Activated CD8-positive, alpha-beta memory T cell treated with anti-CD3 and anti-CD28 coated beads, Interleukin-2, amount 50 U/mL, for 48 hours (primary cell): ENCODE measurements at regions not wholly inside any gene's neighbourhood (a gene's known extent, or its start where the extent isn't known, plus 50 kb on each side); places are given as distances from the start of the nearest gene placed in this dataset.
"Not testable (repeated sequence)": the region's sequence is repeated elsewhere in the genome, so short reads cannot be mapped to it uniquely, and the experiment has no call there.

Experiments used
- DNase-seq: peaks from one replicate; pipeline ENCODE4 v3.0.0-alpha.2; 2020

DNA sequence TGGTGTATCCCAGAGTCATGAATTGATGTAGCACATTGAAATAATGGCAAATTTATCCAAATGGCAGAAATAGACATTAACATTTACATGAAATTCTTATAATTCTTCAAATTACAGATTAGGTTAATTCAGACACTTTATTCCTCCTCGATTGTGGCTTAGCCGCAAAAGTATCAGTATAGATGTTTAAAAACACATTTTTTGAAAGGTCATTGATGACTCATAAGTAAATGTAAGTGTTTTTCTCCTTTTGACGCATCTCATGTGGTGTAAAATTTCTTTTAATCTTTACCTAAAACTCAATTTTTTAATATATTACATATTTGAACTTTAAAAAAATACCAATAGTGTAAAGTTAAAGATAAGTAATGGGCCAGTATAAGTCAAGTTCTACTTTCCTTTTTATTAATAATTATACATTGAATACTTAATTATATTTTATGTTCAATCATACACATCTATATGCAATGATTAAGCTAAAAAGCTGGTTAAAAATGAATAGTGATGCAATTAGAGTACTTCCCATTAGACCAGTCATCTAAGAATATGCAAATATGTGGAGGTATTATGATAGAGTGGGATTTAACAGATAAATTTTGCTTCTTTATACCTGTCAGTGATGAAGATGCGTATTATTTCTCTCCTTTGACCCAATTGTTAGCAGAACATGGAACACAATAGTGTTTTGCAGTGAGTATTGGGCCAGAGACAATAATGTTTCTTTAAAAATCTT, 678.1 kb upstream of the DPPA4 start:
- no peak for DNase-seq

DNA sequence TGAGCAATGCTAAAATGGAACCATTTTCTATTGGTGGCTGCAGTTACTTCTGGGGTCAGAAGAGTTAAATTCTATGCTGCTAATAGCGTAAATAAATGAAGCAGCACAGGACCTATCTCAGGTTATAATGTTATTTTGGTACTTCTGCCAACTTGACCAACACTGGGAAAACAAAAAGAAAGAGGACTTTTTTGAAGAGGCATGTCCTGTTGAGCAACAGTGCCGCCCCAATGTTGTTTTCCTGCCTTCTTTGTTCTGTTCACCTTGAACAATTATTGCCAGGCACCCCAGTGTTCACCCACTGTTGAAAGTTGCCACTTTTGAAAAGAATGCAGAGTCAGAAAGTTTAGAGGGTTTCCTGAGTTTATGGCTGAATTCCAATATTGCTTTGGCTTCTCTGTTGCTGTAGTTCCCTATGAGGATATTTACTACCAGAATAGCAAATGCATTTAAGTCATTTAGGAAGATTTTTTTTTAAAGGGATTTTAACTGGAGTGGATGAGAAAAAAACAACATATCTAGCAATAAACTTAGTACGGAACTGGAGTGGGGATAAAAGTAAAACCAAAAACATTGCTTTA, 679.0 kb upstream of the DPPA4 start:
- no peak for DNase-seq

DNA sequence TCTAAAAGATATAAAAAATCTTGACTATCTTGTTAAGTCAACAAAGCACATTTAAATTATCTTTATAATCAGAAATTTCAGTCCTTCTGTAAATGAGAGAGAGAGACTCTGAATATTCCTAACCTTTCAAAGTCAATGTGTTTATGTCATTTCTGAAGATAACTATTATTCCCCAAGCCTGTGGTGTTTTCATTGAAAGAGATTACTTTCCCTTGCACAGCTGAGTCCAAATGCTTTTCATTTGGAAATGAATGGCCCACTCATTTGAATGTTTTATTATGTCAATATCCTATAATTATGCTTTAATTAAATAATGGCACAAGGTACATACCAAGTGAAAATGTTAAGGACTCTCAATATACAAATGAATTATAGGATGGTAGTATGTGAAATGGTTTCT, 680.0 kb upstream of the DPPA4 start:
- no peak for DNase-seq

DNA sequence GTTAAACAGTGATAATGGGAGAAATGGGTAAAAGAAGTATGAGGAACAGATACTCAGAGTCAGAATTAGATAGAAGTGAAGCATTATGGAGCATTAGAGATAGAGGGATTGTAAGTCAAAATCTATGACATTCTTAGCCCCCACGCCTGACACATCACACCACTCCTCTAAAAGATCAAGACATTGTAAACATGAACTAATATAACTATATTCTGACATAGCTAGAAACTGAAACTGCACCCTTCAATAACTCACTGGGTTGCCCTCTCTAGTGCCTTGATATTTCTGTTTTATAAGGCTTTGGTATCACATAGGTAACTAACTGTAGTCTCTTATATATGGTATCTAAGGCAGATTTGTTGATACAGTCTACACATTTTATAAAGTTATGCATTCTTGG, 684.3 kb upstream of the DPPA4 start:
- DNase-seq, result no peak

DNA sequence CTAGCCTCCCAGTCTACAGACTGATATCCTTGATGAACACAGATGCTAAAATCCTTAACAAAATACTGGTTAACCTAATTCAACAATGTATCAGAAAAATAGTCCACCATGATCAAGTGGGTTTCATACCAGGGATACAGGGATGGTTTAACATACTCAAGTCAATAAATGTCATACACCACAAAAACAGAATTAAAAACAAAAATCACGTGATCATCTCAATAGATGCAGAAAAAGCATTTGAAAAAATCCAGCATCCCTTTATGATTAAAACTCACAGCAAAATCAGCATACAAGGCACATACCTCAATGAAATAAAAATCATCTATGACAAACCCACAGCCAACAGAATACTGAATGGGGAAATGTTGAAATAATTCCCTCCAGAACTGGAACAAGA, 685.7 kb upstream of the DPPA4 start:
- not testable (repeated sequence) for DNase-seq

DNA sequence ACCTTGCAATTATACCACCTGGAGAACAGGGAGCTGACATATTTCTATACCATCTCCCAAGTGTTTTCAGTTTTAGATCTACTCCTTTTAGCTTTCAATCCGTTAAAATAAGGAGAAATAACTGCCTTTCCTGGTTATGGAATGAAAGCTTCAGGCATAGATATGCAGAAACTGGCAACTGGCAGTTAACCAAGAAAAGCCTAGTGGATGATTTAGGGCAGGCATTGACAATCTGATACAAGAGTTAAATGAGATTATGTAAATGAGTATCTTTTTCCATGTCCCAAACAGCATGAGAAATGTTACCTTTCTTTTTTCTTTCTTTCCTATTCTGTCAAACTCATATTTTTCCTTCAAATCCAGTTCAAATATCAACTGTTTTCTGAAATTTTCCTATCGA, 689.1 kb upstream of the DPPA4 start:
- no peak for DNase-seq

DNA sequence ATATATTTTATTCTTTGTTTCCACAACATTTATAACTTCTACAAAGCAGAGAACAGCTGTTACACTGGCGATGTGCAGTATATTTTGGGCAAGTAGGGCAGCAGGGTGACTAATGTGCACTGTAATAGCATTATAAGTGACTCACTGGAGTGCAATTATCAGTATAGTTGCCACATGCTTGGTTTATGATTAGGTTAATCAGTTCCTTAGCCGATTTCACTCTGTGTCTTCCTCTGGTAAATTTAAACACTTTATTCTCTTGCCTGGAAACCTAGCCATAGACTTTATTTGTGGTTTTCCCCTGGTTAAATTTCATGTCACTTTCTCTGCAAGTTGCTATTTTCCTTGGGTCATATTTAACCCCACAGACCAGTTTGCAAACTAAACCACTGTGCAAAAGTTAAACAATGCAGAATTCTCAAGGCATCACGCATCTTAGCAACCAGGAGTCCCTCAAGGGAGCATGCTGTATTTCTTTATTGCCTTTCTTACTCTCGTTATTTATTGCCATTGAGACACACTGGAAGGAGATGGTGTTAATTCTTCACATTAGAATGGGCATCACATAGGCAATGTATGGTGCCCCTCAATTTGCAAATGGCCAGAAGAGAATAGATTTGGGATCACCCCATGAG, 690.2 kb upstream of the DPPA4 start:
- DNase-seq, result no peak

DNA sequence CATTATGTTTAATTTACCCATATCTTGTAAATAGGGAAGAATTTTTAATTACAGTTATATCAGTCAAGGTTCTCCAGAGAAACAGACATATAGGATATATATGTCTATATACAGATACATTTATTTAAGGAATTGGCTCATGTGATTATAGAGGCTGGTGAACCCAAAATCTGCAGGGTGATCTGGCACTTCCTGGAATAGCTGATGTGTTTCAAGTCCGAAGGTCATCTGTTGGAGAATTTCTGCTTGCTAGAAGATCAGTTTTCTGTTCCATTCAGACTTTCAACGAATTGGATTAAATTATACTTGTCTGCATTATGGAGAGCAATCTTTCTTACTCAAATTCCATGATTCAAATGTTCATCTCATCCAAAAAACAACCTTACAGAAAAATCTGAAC, 694.6 kb upstream of the DPPA4 start:
- DNase-seq, result no peak

DNA sequence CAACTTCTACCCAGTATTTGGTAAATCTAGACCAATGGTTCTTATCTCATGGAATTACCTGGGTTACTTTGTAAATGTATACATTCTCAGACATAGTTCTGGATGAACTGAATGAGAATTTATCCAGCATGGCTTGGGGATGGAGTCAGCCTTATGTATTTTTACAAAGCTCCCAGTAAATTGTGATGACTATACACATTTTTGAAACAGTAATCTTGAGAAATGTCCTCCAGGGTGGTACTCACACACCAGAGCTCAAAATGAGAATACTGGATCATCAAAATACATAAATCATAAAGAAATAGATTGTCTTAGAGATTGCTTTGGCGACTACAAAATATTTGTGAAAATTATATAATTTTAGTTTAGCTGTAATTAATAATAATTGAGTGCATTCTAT, 722.1 kb upstream of the DPPA4 start:
- no peak for DNase-seq

DNA sequence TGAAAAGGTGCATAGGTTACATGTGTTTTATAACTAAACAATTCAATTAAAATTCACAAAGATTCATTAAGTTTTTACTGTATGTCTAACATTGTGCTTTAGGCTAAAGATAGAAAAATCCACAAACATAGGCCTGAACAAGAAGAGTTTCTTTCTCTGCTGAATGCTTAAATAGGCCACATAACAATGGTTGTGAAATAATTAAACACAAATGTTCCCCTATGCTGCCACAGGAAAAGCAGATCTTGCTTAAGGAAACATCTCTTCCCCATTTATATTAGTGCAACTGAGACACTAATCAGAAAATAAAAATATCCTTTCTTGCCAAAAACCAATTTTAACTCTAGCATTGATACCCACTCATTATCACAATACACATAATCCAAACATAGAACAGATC, 725.4 kb upstream of the DPPA4 start:
- no peak for DNase-seq

DNA sequence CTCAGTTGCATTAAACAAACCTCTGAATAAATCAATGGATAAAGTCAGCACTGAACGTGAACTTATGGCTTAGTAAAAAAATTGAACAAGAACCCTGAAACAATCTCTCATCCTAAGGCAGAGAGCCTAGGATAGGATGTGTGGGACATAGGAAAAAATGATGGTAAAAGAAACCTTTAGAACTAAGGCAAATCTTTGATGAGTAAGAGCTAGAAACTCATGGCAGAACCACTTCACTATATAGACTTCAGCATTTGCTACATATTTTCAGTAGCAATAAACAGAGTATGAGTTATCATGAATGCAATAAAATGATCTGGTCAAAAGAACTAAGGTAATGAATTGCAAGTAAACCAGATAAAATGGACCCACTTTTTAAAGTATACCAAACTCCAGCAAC, 725.8 kb upstream of the DPPA4 start:
- no peak for DNase-seq

DNA sequence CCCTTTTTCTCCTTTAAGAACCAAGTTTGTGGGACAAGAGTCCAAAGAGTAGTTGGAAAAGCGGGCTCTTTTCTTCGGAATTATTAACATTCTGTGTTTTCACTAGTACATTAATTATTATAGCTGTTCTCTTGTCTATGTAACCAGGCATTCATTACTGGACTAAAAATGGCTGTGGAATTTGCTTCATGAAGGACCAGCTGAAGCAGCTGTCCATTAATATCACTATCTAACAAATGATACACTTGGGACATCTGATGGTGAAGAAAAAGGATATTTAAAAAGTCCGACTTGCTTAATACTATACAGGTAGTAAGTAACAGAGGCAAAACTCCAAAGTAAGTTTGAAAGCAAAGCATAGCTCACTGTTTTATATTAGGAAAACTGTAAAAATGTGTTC, 728.9 kb upstream of the DPPA4 start:
- DNase-seq, result no peak

DNA sequence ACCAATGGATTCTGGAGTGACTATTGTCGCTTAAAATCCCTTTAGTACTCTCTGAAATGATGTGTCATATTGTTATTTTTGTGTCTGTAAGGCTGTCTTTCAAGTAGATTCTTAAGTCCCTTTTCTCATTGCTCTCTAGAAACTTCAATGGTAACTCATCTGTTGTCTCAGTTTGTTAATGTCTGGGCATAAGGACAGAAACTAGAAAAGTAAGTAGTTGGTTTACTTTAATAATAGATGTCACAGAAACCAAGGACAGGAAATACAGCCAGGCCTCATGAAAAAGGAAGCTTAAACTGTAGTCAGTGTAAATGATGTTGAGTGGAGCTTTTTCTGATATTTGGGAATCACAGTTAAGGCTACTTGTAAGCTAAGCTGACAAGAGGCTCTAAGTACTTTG, 730.2 kb upstream of the DPPA4 start:
- DNase-seq, result no peak

DNA sequence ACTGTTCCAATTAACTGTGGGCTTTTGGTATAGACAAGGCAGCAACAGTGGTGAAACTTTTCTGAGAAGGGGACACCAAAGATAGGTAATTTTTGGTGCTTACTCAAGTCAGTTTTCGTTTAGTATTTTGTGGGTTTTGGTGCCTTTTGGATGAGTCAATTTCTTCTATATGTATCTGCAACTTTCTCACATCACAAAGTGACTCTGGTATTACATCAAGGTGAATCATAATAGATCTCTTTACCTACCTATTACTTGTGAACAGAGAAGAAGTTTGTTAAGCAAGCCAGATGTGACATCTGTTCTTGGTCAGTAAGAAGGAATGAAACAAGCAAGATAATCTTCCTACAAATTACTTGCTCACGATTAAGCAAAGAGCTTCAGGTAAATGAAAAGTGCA, 732.4 kb upstream of the DPPA4 start:
- no peak for DNase-seq

DNA sequence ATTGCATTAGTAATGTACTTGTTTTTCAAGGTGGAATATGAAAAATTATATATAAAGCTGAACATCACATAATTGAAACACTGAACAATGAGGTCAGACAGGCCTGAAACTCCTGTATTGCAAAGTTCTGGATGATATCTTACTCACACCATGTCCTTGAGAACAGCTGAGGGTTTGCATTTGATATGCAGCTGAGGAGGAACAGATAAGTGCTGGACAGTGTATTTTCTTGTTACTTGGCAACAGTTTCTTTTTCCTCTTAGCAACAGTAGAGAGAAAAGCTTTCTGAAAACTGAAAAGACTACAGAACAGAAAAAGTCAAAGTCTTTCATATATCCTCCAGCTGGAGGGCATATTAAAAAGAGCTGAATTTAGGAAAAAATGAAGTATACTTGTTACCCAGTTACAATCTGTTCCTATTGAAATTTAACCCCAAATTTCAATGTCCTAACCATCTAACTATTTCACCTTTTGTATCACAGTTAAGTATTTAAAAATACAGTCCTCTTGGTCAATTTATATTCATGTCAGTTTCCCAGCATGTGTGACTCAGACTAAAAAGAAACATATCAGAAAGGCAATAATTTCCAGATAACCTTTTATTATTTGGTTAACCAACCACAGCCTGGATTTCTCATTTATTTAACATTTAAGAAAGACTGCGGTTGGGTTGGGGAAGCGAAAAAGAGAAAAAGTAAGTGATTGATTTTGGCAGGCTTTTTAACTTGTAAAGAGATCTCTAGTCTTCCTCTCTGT, 733.0 kb upstream of the DPPA4 start:
- DNase-seq, result no peak

DNA sequence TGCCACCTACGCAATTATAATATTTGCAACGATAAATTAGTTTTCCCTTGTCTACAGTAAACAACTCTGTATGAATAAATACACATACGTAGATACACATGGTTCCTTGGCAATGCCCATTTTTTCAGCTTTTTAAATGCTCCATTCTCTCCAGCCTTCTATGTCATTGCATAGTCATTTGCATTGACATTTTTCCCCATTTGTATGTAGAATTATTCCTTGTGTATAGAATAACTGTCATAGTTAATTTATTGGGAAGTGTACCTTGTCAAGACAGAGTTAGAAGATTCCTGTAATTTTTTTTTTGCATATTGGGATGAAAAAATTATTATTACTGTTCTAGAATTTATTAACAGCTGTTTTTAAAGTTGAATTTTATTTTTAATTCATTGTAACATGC, 736.7 kb upstream of the DPPA4 start:
- DNase-seq, result no peak

DNA sequence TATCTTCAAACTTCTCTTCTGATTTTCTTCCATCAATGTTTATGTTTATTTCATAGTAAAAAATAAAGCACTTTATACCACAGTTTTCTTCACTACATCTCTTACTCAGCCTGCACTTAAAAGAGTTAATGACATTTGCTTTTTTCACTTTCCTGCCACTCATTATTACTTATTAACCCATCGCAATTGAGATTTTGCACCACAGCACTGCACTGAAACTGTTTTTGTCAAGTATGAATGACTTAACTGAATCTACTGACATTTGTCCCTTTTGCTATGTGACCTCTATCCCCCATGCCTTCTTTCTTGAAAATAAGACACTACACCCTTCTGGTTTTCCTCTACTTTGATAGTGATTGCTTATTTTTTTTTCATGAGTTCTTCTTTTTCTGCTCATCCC, 739.7 kb upstream of the DPPA4 start:
- no peak for DNase-seq

DNA sequence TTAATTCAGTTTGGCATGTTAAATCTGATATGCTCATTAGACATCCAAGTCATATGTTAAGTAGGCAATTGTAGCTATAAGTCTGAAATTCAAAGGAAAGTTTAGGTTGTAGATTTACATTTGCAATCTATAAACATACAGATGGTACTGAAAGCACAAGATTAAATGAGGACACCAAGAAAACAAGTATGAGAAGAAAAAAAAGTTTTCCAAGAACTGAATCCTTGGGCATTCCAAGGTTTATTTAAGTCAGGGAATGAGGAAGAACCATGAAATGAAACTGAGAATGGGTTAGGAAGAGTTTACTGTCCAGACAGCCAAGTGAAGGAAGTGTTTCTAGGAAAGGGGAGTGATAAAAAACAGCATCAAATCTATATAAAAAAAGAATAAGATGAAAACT, 756.1 kb upstream of the DPPA4 start:
- no peak for DNase-seq

DNA sequence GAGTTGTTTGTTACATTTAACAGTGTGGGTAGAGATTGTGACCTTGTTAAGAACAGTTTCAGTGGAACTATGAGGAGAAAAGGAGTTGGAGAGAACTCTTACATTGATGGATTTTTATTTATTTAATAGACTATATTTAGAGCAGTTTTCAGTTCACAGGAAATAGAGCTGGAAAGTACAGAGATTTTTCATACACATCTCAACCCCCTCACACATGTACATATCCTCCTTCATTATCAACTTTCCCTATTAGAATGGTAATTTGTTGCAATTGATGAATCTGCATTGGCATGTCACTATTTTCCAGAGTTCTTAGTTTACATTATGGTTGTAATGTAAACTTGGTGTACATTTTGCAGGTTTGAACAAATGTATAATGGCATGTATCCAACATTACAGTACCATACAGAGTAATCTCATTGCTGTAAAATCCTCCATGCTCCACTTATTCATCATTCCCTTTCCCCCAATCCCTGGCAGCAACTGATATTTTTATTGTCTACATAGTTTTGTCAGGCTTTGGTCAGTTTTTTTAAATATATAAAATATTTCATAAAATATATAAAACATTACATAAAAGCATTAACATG, 756.6 kb upstream of the DPPA4 start:
- no peak for DNase-seq

DNA sequence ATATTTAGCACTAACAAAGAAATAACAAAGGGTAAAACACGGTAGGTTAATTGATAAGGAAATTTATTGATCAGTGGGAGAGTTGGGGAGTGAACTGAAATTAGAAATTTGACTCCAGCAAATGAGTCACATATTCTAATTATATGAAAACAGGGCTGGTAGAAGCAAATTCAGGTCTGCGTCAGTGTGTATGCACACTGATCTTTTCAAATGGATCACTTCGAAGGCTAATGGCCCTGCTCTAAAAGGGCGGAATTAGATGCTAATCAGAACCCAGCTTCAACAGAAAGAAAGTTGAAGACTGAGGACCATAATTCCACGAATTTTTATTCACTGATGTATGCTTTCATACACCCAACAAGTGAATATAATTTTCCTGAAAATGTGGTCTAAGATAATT, 762.4 kb upstream of the DPPA4 start:
- no peak for DNase-seq

DNA sequence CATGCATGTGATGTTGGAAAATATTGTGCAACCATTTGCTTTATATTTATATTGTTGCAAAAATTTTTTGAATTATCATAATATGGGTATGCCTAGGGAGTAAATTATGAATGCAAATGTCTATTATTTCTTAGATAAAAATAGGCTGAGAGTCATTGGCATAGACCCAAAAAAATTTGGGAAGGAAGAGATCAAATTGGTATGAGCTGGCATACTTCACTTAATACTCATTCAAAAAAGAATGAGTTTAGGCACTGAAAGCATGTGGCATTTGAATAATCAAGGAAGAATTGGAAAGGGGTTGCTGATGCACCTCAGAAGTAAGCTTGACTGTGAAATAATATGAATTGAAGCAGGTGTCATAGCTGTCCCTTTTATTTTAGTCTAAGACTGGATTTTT, 764.0 kb upstream of the DPPA4 start:
- no peak for DNase-seq

DNA sequence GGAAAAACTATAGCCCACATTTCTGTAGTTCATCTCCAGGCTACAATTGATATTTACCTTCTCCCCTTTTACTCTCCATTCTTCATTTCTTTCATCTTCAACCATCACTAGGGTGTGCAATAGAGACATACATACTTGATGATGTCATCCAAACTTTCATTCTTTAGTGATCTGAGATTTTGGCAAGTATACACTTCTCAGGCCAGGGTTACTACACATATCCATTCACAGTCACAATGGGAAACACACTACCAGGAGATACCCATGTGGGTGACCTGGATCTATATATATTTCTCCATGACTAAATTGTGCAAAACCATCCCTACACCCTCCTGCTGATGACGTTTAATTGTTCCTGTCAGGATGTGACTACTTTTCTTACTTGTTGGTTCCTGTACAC, 769.5 kb upstream of the DPPA4 start:
- no peak for DNase-seq

DNA sequence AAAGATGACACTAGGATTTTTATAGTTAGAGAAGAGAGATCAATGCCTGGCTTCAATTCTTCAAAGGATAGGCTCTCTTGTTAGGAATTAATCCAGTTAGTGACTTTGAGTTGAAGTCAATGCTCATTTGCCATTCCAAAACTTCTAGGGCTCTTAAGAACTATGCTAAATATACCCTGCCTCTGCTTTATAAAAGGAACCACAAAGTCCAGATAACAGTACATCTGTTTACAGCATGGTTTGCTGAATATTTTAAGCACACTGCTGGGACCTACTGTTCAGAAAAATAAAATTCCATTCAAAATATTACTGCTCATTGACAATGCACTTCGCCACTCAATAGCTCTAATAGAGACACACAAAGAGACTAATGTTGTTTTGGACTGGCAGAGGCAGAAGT, 786.6 kb upstream of the DPPA4 start:
- no peak for DNase-seq

DNA sequence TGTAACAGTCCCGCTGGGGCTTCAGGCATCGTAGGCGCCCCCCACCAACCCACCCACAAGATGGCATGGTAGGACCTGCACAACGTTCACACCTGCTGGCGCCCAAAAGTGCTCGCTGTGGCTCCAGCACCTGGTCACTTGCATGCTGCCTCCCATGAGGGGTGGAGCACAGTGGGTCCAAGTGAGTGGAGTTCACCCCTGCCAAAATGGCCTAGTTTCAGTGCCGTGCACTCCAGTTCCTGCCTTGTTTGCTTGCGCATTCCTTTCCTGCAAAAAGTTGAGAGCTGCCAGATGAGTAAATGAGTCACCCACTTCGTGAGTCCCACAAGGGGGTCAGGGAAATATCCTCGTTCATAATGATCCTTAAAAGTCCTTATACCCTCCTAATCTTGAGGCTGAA, 788.7 kb upstream of the DPPA4 start:
- no peak for DNase-seq
